ENCODE measurements at regions not wholly inside any gene's neighbourhood (a gene's known extent, or its start where the extent isn't known, plus 50 kb on each side); places are given as distances from the start of the nearest gene placed in this dataset.
"Not testable (repeated sequence)": the region's sequence is repeated elsewhere in the genome, so short reads cannot be mapped to it uniquely, and the experiment has no call there.

DNA sequence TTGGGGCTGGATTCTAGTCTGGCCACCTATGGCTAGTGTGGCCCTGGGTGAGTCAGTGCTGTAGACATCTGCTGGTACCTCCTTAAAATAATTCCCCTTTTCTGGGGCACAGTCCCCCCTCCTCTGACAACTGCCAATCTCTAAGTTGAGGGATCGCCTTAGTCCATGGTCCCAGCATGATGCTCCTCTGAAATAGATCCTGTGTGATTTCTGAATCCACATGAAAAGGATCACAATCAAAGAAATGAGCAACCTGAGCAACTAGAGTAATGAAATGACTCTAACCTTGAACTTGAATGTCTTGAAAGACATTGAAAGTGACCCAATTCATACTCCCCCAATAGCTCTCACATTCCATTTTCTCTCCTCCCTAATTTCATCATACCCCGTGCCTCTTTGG lies 332.5 kb downstream of the VRK1 start:
- Histone ChIP-seq H3K4me1 (ENCODE audit: insufficient read depth, insufficient read length) (no peaks in the 10 kb centered on the region), H3K36me3 (ENCODE audit: insufficient read depth, insufficient read length, low read length) (no peaks in the 10 kb centered on the region), H3K9me3 (ENCODE audit: insufficient read depth, low read length) (no peaks in the 10 kb centered on the region), H3K27me3 (ENCODE audit: insufficient read depth, insufficient read length) (no peaks in the 10 kb centered on the region), H3K4me3 (ENCODE audit: insufficient read length, low read depth) (no peak overlapping the region), H3K9ac (ENCODE audit: insufficient read length, low read depth) (no peak overlapping the region)
- DNase-seq (ENCODE audit: low read depth, low spot score) = no peak
- TF ChIP-seq SUZ12 (IDR thresholded peaks at IDR 0.05; ENCODE audit: extremely low read depth, insufficient read depth, insufficient read length) (no peak), ZNF274 (IDR thresholded peaks at IDR 0.05; ENCODE audit: low read depth, low read length) (no peak), YY1 (IDR thresholded peaks at IDR 0.05; ENCODE audit: insufficient read depth, insufficient read length) (no peak)

DNA sequence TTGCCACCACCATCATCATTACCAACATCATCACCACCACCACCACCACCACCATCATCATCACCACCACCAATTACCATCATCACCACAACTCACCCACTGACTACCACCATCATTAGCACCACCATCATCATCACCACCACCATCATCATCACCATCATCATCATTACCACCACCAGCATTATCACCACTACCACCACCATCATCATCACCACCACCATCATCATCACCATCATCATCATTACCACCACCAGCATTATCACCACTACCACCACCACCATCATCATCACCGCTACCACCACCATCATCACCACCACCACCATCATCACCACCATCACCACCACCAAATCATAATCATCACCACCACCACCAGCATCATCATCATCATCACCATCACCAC lies 338.7 kb downstream of the VRK1 start:
- H3K36me3 ChIP-seq (ENCODE audit: insufficient read depth, insufficient read length, low read length); DNase-seq (ENCODE audit: low read depth, low spot score); H3K9me3 ChIP-seq (ENCODE audit: insufficient read depth, low read length); H3K4me3 ChIP-seq (ENCODE audit: insufficient read length, low read depth); H3K27me3 ChIP-seq (ENCODE audit: insufficient read depth, insufficient read length); H3K4me1 ChIP-seq (ENCODE audit: insufficient read depth, insufficient read length); H3K9ac ChIP-seq (ENCODE audit: insufficient read length, low read depth): not testable (repeated sequence)

- H3K9me3 ChIP-seq (ENCODE audit: insufficient read depth, low read length) = no peaks in the 10 kb centered on the region
- H3K4me1 ChIP-seq (ENCODE audit: insufficient read depth, insufficient read length) = no peaks in the 10 kb centered on the region
- no peak for TF ChIP-seq SUZ12 (IDR thresholded peaks at IDR 0.05; ENCODE audit: extremely low read depth, insufficient read depth, insufficient read length)
- no peak for TF ChIP-seq YY1 (IDR thresholded peaks at IDR 0.05; ENCODE audit: insufficient read depth, insufficient read length)
- no peak for TF ChIP-seq ZNF274 (IDR thresholded peaks at IDR 0.05; ENCODE audit: low read depth, low read length)
- DNase-seq (ENCODE audit: low read depth, low spot score) = no peak
- H3K9ac ChIP-seq (ENCODE audit: insufficient read length, low read depth) = no peak overlapping the region
- H3K36me3 ChIP-seq (ENCODE audit: insufficient read depth, insufficient read length, low read length) = no peaks in the 10 kb centered on the region
- H3K4me3 ChIP-seq (ENCODE audit: insufficient read length, low read depth) = no peak overlapping the region
- H3K27me3 ChIP-seq (ENCODE audit: insufficient read depth, insufficient read length) = no peaks in the 10 kb centered on the region
Measured at GRCh38 chr14:97137705-97138104, 340.5 kb downstream of the VRK1 start.

GRCh38 chr14:97138801-97139200 lies 341.6 kb downstream of the VRK1 start:
- H3K9ac ChIP-seq (ENCODE audit: insufficient read length, low read depth) = no peak overlapping the region
- H3K36me3 ChIP-seq (ENCODE audit: insufficient read depth, insufficient read length, low read length) = no peaks in the 10 kb centered on the region
- peak; percentile 11 for DNase-seq (ENCODE audit: low read depth, low spot score)
- no peaks in the 10 kb centered on the region for H3K9me3 ChIP-seq (ENCODE audit: insufficient read depth, low read length)
- H3K4me3 ChIP-seq (ENCODE audit: insufficient read length, low read depth) = no peak overlapping the region
- H3K4me1 ChIP-seq (ENCODE audit: insufficient read depth, insufficient read length) = no peaks in the 10 kb centered on the region
- no peaks in the 10 kb centered on the region for H3K27me3 ChIP-seq (ENCODE audit: insufficient read depth, insufficient read length)
- no peak for TF ChIP-seq SUZ12 (IDR thresholded peaks at IDR 0.05; ENCODE audit: extremely low read depth, insufficient read depth, insufficient read length)

DNA sequence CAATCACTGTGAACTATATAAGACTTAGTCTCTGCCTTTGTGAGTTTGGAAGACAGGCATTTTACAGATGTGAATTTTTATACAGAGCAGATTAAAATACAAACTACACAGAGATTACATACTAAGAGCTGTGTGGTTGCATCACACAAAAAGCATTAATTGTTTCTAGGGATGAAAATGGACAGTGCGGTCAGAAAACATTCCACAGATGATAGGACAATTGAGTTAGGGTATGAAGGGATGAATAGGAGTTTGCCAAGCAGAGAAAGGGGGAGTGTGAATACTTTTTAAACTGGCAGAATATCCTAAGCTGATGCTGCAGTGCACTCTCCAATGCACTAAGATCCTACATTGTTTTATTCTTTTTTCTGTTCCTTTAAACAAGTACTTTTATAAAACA lies 345.8 kb downstream of the VRK1 start:
- DNase-seq (ENCODE audit: low read depth, low spot score) = no peak
- H3K36me3 ChIP-seq (ENCODE audit: insufficient read depth, insufficient read length, low read length) = no peaks in the 10 kb centered on the region
- no peak overlapping the region for H3K4me3 ChIP-seq (ENCODE audit: insufficient read length, low read depth)
- H3K27me3 ChIP-seq (ENCODE audit: insufficient read depth, insufficient read length) = no peaks in the 10 kb centered on the region
- no peaks in the 10 kb centered on the region for H3K4me1 ChIP-seq (ENCODE audit: insufficient read depth, insufficient read length)
- H3K9me3 ChIP-seq (ENCODE audit: insufficient read depth, low read length) = no peaks in the 10 kb centered on the region
- TF ChIP-seq SUZ12 (IDR thresholded peaks at IDR 0.05; ENCODE audit: extremely low read depth, insufficient read depth, insufficient read length) = no peak
- no peak overlapping the region for H3K9ac ChIP-seq (ENCODE audit: insufficient read length, low read depth)

- no peak for DNase-seq (ENCODE audit: low read depth, low spot score)
- Histone ChIP-seq H3K36me3 (ENCODE audit: insufficient read depth, insufficient read length, low read length) (no peaks in the 10 kb centered on the region), H3K27me3 (ENCODE audit: insufficient read depth, insufficient read length) (no peaks in the 10 kb centered on the region), H3K9ac (ENCODE audit: insufficient read length, low read depth) (no peak overlapping the region), H3K4me1 (ENCODE audit: insufficient read depth, insufficient read length) (no peaks in the 10 kb centered on the region), H3K9me3 (ENCODE audit: insufficient read depth, low read length) (no peaks in the 10 kb centered on the region), H3K4me3 (ENCODE audit: insufficient read length, low read depth) (no peak overlapping the region)
- TF ChIP-seq ZNF274 (IDR thresholded peaks at IDR 0.05; ENCODE audit: low read depth, low read length) (no peak), SUZ12 (IDR thresholded peaks at IDR 0.05; ENCODE audit: extremely low read depth, insufficient read depth, insufficient read length) (no peak), YY1 (IDR thresholded peaks at IDR 0.05; ENCODE audit: insufficient read depth, insufficient read length) (no peak)
Measured at GRCh38 chr14:97143456-97143855, 346.3 kb downstream of the VRK1 start.

DNA sequence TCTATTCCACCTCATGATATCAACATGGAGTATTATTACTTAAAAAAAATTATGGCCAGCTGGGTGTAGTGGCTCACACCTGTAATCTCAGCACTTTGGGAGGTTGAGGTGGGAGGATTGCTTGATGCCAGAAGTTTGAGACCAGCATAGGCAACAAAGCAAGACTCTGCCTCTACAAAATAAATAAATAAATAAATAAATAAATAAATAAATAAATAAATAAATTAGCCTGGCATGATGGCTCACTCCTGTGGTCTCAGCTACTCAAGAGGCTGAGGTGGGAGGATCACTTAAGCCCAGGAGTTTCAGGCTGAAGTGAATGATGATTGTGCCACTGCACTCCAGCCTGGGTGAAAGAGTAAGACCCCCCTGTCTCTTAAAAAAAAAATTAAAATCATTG lies 350.8 kb downstream of the VRK1 start:
- not testable (repeated sequence) for H3K27me3 ChIP-seq (ENCODE audit: insufficient read depth, insufficient read length); H3K4me3 ChIP-seq (ENCODE audit: insufficient read length, low read depth); H3K4me1 ChIP-seq (ENCODE audit: insufficient read depth, insufficient read length); H3K9me3 ChIP-seq (ENCODE audit: insufficient read depth, low read length); H3K36me3 ChIP-seq (ENCODE audit: insufficient read depth, insufficient read length, low read length); H3K9ac ChIP-seq (ENCODE audit: insufficient read length, low read depth); DNase-seq (ENCODE audit: low read depth, low spot score)

- H3K9me3 ChIP-seq (ENCODE audit: insufficient read depth, low read length) = no peaks in the 10 kb centered on the region
- TF ChIP-seq SUZ12 (IDR thresholded peaks at IDR 0.05; ENCODE audit: extremely low read depth, insufficient read depth, insufficient read length) = no peak
- no peak for TF ChIP-seq YY1 (IDR thresholded peaks at IDR 0.05; ENCODE audit: insufficient read depth, insufficient read length)
- no peak for TF ChIP-seq ZNF274 (IDR thresholded peaks at IDR 0.05; ENCODE audit: low read depth, low read length)
- peaks cover 10% of the 10 kb centered on the region for H3K4me1 ChIP-seq (ENCODE audit: insufficient read depth, insufficient read length)
- no peaks in the 10 kb centered on the region for H3K36me3 ChIP-seq (ENCODE audit: insufficient read depth, insufficient read length, low read length)
- no peaks in the 10 kb centered on the region for H3K27me3 ChIP-seq (ENCODE audit: insufficient read depth, insufficient read length)
- no peak overlapping the region for H3K4me3 ChIP-seq (ENCODE audit: insufficient read length, low read depth)
- H3K9ac ChIP-seq (ENCODE audit: insufficient read length, low read depth) = peak overlapping the region; percentile 42
- peak; percentile 18 for DNase-seq (ENCODE audit: low read depth, low spot score)
Measured at GRCh38 chr14:97149775-97150174, 352.6 kb downstream of the VRK1 start.
